Keratinocyte (primary cell): ENCODE measurements at regions not wholly inside any gene's neighbourhood (a gene's known extent, or its start where the extent isn't known, plus 50 kb on each side); places are given as distances from the start of the nearest gene placed in this dataset.

ENCODE experiments used
- EZH2 ChIP-seq: IDR thresholded peaks from one replicate; pipeline ENCODE4 v1.6.1; 2012; ENCODE audit warnings: inconsistent platforms, mild to moderate bottlenecking, low read length, moderate library complexity
- TF ChIP-seq, protein P1 (sequence below), 3 experiments: IDR thresholded peaks in 1 of 3; conservative IDR thresholded peaks in 1 of 3; optimal IDR thresholded peaks in 1 of 3; 2 replicates in 2 of 3; 3 replicates in 1 of 3; pipeline versions ENCODE3 to v1.5.1; 2011; ENCODE audit warnings: low read length in 3 of 3, mild to moderate bottlenecking in 3 of 3, moderate library complexity in 2 of 3, control low read depth in 1 of 3, inconsistent platforms in 1 of 3; ENCODE audit not compliant: insufficient read depth in 2 of 3; ENCODE audit errors: extremely low read depth in 1 of 3

DNA sequence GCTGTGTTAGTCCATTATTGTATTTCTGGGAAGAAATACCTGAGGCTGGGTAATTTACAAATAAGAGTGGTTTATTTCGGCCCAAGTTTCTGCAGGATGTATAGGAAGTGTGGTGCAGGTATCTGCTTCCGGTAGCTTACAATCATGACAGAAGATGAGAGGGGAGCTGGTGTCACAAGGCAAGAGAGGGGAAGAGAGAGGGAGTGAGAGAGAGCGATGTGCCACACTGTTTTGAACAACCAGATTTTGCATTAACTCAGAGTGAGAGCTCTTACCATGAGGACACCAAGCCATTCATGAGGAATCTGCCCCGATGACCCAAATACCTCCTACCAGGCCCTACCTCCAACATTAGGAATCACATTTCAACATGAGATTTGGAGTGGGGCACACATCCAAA, 627.6 kb upstream of the FRG1 start:
- TF ChIP-seq EZH2 = no peak
- TF ChIP-seq, protein P1, sequence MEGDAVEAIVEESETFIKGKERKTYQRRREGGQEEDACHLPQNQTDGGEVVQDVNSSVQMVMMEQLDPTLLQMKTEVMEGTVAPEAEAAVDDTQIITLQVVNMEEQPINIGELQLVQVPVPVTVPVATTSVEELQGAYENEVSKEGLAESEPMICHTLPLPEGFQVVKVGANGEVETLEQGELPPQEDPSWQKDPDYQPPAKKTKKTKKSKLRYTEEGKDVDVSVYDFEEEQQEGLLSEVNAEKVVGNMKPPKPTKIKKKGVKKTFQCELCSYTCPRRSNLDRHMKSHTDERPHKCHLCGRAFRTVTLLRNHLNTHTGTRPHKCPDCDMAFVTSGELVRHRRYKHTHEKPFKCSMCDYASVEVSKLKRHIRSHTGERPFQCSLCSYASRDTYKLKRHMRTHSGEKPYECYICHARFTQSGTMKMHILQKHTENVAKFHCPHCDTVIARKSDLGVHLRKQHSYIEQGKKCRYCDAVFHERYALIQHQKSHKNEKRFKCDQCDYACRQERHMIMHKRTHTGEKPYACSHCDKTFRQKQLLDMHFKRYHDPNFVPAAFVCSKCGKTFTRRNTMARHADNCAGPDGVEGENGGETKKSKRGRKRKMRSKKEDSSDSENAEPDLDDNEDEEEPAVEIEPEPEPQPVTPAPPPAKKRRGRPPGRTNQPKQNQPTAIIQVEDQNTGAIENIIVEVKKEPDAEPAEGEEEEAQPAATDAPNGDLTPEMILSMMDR (optimal IDR thresholded peaks at IDR 0.05 in 1 of 3, IDR thresholded peaks at IDR 0.05 in 1 of 3, conservative IDR thresholded peaks at IDR 0.05 in 1 of 3; ENCODE audit: extremely low read depth in 1 of 3, insufficient read depth in 2 of 3, low read length in 3 of 3) = no peak
